A673 (cell line): ENCODE measurements at regions not wholly inside any gene's neighbourhood (a gene's known extent, or its start where the extent isn't known, plus 50 kb on each side); places are given as distances from the start of the nearest gene placed in this dataset.

ENCODE experiments used
- BruUV-seq: library from RNA; stranded (reverse); fragments of 400-500 nt; replicated peaks from 2 replicates; lab custom pipeline; 2021; lab: Mats Ljungman, UMichigan
- CTCF ChIA-PET: fragments of 300-600 bp; sonication (Branson Sonifier 250); formaldehyde crosslinking; loops from one replicate; lab custom pipeline; 2022; ENCODE audit warnings: antibody characterized with exemption; lab: Charles Lee
- POLR2A ChIA-PET: fragments of 300-600 bp; sonication (Branson Sonifier 250); formaldehyde crosslinking; loops from one replicate; lab custom pipeline; 2022; ENCODE audit warnings: antibody characterized with exemption; ENCODE audit not compliant: low non-redundant PET; lab: Charles Lee
- DNase-seq: peaks from one replicate; pipeline ENCODE4 v3.0.0-alpha.2; 2015; ENCODE audit warnings: low spot score
- H3K27ac ChIP-seq: fragments of 200-600 bp; sonication (generic); 2 replicates; pipeline ENCODE4 v1.5.1; 2016; ENCODE audit warnings: mixed run types, low read depth, mild to moderate bottlenecking, mixed read lengths, antibody characterized with exemption, low read length; ENCODE audit not compliant: poor library complexity, severe bottlenecking
- H3K27me3 ChIP-seq: fragments of 200-600 bp; sonication (generic); replicated peaks from 2 replicates; pipeline ENCODE4 v1.6.1; 2017; ENCODE audit warnings: mixed run types, low read depth, mild to moderate bottlenecking, mixed read lengths, antibody characterized with exemption, low read length; ENCODE audit not compliant: insufficient read depth, poor library complexity
- H3K36me3 ChIP-seq: fragments of 200-600 bp; sonication (generic); 2 replicates; pipeline ENCODE4 v1.6.1; 2016; ENCODE audit warnings: mixed run types, mild to moderate bottlenecking, mixed read lengths, antibody characterized with exemption, low read length; ENCODE audit not compliant: insufficient read depth, poor library complexity, severe bottlenecking
- H3K4me1 ChIP-seq: fragments of 200-600 bp; sonication (generic); 2 replicates; pipeline ENCODE4 v1.6.1; 2017; ENCODE audit warnings: mixed run types, mild to moderate bottlenecking, mixed read lengths, antibody characterized with exemption, low read length; ENCODE audit not compliant: insufficient read depth, poor library complexity, severe bottlenecking
- H3K4me3 ChIP-seq: fragments of 200-600 bp; sonication (generic); 2 replicates; pipeline ENCODE4 v1.5.1; 2016; ENCODE audit warnings: low read depth, mixed run types, mild to moderate bottlenecking, mixed read lengths, low read length; ENCODE audit not compliant: poor library complexity, severe bottlenecking
- H3K9me3 ChIP-seq: fragments of 200-600 bp; sonication (generic); 2 replicates; pipeline ENCODE4 v1.6.1; 2016; ENCODE audit warnings: mixed run types, low read depth, mild to moderate bottlenecking, mixed read lengths, antibody characterized with exemption, low read length; ENCODE audit not compliant: poor library complexity, severe bottlenecking
- EZH2 ChIP-seq: fragments of 200-600 bp; sonication (generic); IDR thresholded peaks from 2 replicates; pipeline ENCODE4 v1.6.1; 2017; ENCODE audit warnings: borderline replicate concordance, low read depth, mild to moderate bottlenecking, mixed read lengths, antibody characterized with exemption, low read length; ENCODE audit not compliant: poor library complexity, severe bottlenecking
- intact Hi-C: fragments of 100-400 bp; cut with micrococcal nuclease; formaldehyde crosslinking; loops from one replicate; pipeline ENCODE4 v1.10.0; 2022; ENCODE audit not compliant: unreplicated experiment
- TF ChIP-seq, protein P1 (sequence below): fragments of 300-800, 200-600 bp; sonication (generic); conservative IDR thresholded peaks from 2 replicates; pipeline ENCODE4 v1.5.1; 2017; ENCODE audit warnings: low read depth, mild to moderate bottlenecking, antibody characterized with exemption, low read length, moderate library complexity, mixed read lengths

GRCh38 chr2:122491011-122491410, 735.6 kb downstream of the TSN start:
- DNase-seq, result peak; percentile 86
- Histone ChIP-seq H3K36me3 (no peaks in the 10 kb centered on the region), H3K4me3 (no peak overlapping the region), H3K27me3 (no peaks in the 10 kb centered on the region), H3K9me3 (peaks cover 17% of the 10 kb centered on the region), H3K4me1 (peaks cover 46% of the 10 kb centered on the region), H3K27ac (peak overlapping the region; percentile 72)
- POLR2A ChIA-PET, result interaction anchor here (1.0 kb wide), 1 partner anchor 9 kb away, joined by 4 read pairs; no protein-coding TSS in a partner anchor
- TF ChIP-seq, protein P1, sequence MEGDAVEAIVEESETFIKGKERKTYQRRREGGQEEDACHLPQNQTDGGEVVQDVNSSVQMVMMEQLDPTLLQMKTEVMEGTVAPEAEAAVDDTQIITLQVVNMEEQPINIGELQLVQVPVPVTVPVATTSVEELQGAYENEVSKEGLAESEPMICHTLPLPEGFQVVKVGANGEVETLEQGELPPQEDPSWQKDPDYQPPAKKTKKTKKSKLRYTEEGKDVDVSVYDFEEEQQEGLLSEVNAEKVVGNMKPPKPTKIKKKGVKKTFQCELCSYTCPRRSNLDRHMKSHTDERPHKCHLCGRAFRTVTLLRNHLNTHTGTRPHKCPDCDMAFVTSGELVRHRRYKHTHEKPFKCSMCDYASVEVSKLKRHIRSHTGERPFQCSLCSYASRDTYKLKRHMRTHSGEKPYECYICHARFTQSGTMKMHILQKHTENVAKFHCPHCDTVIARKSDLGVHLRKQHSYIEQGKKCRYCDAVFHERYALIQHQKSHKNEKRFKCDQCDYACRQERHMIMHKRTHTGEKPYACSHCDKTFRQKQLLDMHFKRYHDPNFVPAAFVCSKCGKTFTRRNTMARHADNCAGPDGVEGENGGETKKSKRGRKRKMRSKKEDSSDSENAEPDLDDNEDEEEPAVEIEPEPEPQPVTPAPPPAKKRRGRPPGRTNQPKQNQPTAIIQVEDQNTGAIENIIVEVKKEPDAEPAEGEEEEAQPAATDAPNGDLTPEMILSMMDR, result no peak
- TF ChIP-seq EZH2, result no peak
- intact Hi-C loops, result no loop called here
- CTCF ChIA-PET, result no interaction called here
- no TSS peak for BruUV-seq

GRCh38 chr2:122500316-122501105, 745.1 kb downstream of the TSN start:
- Histone ChIP-seq H3K36me3 (no peaks in the 10 kb centered on the region), H3K27me3 (no peaks in the 10 kb centered on the region), H3K27ac (peak overlapping the region; percentile 98), H3K4me1 (peaks cover 59% of the 10 kb centered on the region), H3K4me3 (peak overlapping the region; percentile 12), H3K9me3 (peaks cover 1% of the 10 kb centered on the region)
- no peak for TF ChIP-seq EZH2
- TF ChIP-seq, protein P1, result no peak
- POLR2A ChIA-PET, result interaction anchor here (0.6 to 0.7 kb wide), 6 partner anchors 9 to 524 kb away, joined by 4 to 15 read pairs (median 4); no protein-coding TSS in a partner anchor
- CTCF ChIA-PET, result interaction anchor here (0.6 to 0.8 kb wide), 2 partner anchors 427 to 689 kb away, joined by 3 read pairs; no protein-coding TSS in a partner anchor
- DNase-seq, result peak; percentile 96
- intact Hi-C loops, result loop anchor here (1.0 to 5.0 kb wide), 5 partner anchors 108 to 598 kb away; no protein-coding TSS in a partner anchor
- BruUV-seq, result TSS peak; percentile 92

GRCh38 chr2:122506620-122507019, 751.2 kb downstream of the TSN start:
- intact Hi-C loops, result loop anchor here (2.0 kb wide), 1 partner anchor 420 kb away; no protein-coding TSS in a partner anchor
- POLR2A ChIA-PET, result no interaction called here
- no TSS peak for BruUV-seq
- CTCF ChIA-PET, result no interaction called here
- peaks cover 4% of the 10 kb centered on the region for H3K9me3 ChIP-seq
- H3K36me3 ChIP-seq, result peaks cover 4% of the 10 kb centered on the region
- TF ChIP-seq EZH2, result no peak
- TF ChIP-seq, protein P1, result no peak
- no peak overlapping the region for H3K4me3 ChIP-seq
- DNase-seq, result no peak
- H3K27ac ChIP-seq, result peak overlapping the region; percentile 17
- H3K27me3 ChIP-seq, result no peaks in the 10 kb centered on the region
- peaks cover 55% of the 10 kb centered on the region for H3K4me1 ChIP-seq
